PFSK-1 (cell line): ENCODE measurements at regions not wholly inside any gene's neighbourhood (a gene's known extent, or its start where the extent isn't known, plus 50 kb on each side); places are given as distances from the start of the nearest gene placed in this dataset.

Source experiments
- POLR2AphosphoS5 ChIP-seq: IDR thresholded peaks from 2 replicates; pipeline ENCODE4 v1.6.1; 2012; ENCODE audit warnings: low read depth, mild to moderate bottlenecking, control low read depth, low read length, moderate library complexity
- REST ChIP-seq, 2 experiments: IDR thresholded peaks; 2 replicates each; pipeline versions ENCODE4 v1.6.1 to v1.8.0; 2011 to 2012; ENCODE audit warnings: low read depth in 2 of 2, low read length in 2 of 2, control low read depth in 1 of 2, inconsistent platforms in 1 of 2, mild to moderate bottlenecking in 1 of 2, moderate library complexity in 1 of 2; ENCODE audit not compliant: insufficient read depth in 1 of 2
- SIN3A ChIP-seq: IDR thresholded peaks from 2 replicates; pipeline ENCODE4 v1.6.1; 2012; ENCODE audit warnings: mild to moderate bottlenecking, low read length, moderate library complexity, borderline replicate concordance; ENCODE audit not compliant: insufficient read depth

DNA sequence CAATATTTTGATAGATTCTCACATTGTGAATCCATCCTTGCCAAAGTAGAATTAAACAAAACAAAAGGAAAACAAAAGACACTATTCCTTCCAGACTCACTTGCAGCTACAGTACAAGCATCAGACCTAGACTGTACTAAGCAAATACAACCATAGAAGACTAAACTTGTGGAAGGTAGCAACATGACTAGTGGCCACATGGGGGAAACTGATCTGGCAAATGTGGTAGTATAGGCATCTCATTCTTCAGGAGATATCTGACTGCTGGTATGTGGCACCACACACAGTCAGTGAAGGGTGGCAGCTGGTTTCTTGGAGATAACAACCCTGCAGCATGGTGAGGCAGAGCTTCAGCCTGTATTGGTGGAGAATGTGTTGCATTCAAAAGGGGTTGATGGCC is 81.0 kb upstream of the ACVR2A start:
- TF ChIP-seq POLR2AphosphoS5 (no peak), REST (IDR thresholded peaks at IDR 0.05; ENCODE audit: insufficient read depth in 1 of 2, low read depth in 2 of 2, low read length in 2 of 2) (no peak), SIN3A (no peak)
